ENCODE measurements at regions not wholly inside any gene's neighbourhood (a gene's known extent, or its start where the extent isn't known, plus 50 kb on each side); places are given as distances from the start of the nearest gene placed in this dataset.
A peak's percentile ranks its signal among the peaks of the same experiment; 100 is the strongest.

DNA sequence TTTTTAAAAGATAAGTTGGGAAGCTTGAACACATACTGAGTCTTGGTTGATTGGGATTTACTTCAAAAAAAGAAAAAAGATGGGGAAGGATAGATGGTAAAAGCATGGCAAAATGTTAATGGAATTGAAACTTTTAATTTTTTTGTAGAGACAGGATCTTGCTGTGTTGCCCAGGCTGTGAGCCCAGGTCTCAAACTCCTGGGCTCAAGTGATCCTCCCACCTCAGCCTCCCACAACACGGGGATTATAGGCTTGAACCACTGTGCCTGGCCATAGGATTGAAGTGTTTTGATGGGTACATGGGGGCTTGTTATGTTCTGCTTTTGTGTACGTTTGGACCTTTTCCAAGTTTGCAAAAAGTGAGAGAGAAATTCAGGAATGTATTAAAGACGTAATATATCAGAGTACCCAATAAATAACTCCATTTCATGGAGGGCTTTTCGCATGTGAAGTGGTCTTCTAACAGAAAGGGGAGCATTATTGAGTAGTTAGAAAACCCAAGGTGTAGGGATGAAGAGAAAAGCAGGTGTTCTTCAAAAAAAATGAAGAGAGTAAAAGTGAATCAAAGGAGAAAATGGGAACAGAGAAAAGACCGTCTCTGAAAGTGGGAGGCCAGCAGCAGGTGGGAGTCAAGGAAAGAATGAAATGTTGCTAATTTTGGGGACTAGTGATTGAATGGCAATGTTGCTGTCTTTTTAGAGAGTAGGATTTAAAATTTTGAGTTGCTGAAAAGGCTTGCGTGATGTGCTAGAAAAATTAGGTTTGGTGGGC lies 55.2 kb downstream of the GARRE1 start:
- Histone ChIP-seq H3K4me3 (no peak overlapping the region), H3K36me3 (no peaks in the 10 kb centered on the region), H3K27me3 (no peaks in the 10 kb centered on the region), H3K27ac (peak overlapping the region; percentile 36), H3K4me1 (peaks cover 38% of the 10 kb centered on the region), H3K9me3 (no peaks in the 10 kb centered on the region)
- DNase-seq (ENCODE audit: extremely low spot score in 2 of 2): no peak
- TF ChIP-seq POLR2AphosphoS5 (IDR thresholded peaks at IDR 0.05; ENCODE audit: insufficient read depth in 1 of 2, low read depth in 1 of 2): no peak
- TF ChIP-seq, protein P1, sequence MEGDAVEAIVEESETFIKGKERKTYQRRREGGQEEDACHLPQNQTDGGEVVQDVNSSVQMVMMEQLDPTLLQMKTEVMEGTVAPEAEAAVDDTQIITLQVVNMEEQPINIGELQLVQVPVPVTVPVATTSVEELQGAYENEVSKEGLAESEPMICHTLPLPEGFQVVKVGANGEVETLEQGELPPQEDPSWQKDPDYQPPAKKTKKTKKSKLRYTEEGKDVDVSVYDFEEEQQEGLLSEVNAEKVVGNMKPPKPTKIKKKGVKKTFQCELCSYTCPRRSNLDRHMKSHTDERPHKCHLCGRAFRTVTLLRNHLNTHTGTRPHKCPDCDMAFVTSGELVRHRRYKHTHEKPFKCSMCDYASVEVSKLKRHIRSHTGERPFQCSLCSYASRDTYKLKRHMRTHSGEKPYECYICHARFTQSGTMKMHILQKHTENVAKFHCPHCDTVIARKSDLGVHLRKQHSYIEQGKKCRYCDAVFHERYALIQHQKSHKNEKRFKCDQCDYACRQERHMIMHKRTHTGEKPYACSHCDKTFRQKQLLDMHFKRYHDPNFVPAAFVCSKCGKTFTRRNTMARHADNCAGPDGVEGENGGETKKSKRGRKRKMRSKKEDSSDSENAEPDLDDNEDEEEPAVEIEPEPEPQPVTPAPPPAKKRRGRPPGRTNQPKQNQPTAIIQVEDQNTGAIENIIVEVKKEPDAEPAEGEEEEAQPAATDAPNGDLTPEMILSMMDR (IDR thresholded peaks at IDR 0.05): no peak
- intact Hi-C loops (cut with DNase I): no loop called here

DNA sequence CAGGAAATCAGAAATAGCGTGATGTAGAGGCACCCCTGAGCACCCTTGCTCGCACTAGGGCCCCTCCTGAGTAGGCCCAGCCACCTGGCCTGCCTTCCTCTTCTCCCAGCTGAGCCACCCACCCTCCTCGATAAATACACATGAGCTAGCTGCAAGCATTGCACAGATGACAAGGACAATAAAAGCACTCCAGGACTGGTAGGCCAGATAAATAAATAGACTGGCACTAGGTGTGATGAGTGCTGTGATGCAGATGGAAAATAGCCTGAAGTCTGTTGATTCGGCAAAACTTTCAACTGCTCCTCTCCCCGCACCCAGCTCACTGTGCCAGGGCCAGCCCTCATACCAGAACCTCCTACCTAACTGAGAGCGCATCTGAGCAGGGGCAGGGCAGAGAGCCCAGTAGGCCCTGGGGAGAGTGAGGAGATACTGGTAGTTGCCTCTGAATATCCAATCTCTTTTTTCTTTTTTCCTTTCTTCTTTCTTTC lies 54.5 kb upstream of the GPI start:
- Histone ChIP-seq H3K27me3 (no peaks in the 10 kb centered on the region), H3K4me3 (no peak overlapping the region), H3K4me1 (peaks cover 38% of the 10 kb centered on the region), H3K9me3 (no peaks in the 10 kb centered on the region), H3K27ac (no peak overlapping the region), H3K36me3 (no peaks in the 10 kb centered on the region)
- intact Hi-C loops (cut with DNase I): no loop called here
- TF ChIP-seq POLR2A (IDR thresholded peaks at IDR 0.05) (no peak), POLR2AphosphoS5 (IDR thresholded peaks at IDR 0.05; ENCODE audit: insufficient read depth in 1 of 2, low read depth in 1 of 2) (no peak)
- TF ChIP-seq, protein P1 (IDR thresholded peaks at IDR 0.05): no peak
- DNase-seq (ENCODE audit: extremely low spot score in 2 of 2): no peak

DNA sequence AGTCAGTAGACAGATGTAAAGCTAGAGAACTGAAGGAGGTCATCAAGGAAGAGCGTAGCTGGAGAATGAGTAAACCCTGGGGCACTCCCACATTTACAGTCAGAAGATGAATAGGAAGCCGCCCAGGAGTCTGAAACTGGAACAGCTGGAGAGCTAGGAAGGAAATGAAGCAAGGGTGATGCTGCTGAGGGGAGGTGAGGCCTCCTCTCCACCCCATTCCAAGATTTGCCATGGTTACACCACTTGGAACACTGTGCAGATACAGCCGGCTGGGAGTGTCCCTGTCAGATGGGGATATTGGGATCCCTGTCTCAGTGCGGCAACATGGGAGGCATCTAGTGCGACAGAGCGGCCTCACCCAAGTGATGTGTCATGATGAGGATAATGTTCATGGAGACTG lies 51.8 kb upstream of the GPI start:
- DNase-seq (ENCODE audit: extremely low spot score in 2 of 2): no peak
- intact Hi-C loops (cut with DNase I): no loop called here
- Histone ChIP-seq H3K27me3 (no peaks in the 10 kb centered on the region), H3K4me3 (no peak overlapping the region), H3K4me1 (peaks cover 48% of the 10 kb centered on the region), H3K9me3 (no peaks in the 10 kb centered on the region), H3K27ac (no peak overlapping the region), H3K36me3 (no peaks in the 10 kb centered on the region)
- no peak for TF ChIP-seq POLR2AphosphoS5 (IDR thresholded peaks at IDR 0.05; ENCODE audit: insufficient read depth in 1 of 2, low read depth in 1 of 2)
- TF ChIP-seq, protein P1 (IDR thresholded peaks at IDR 0.05): no peak

DNA sequence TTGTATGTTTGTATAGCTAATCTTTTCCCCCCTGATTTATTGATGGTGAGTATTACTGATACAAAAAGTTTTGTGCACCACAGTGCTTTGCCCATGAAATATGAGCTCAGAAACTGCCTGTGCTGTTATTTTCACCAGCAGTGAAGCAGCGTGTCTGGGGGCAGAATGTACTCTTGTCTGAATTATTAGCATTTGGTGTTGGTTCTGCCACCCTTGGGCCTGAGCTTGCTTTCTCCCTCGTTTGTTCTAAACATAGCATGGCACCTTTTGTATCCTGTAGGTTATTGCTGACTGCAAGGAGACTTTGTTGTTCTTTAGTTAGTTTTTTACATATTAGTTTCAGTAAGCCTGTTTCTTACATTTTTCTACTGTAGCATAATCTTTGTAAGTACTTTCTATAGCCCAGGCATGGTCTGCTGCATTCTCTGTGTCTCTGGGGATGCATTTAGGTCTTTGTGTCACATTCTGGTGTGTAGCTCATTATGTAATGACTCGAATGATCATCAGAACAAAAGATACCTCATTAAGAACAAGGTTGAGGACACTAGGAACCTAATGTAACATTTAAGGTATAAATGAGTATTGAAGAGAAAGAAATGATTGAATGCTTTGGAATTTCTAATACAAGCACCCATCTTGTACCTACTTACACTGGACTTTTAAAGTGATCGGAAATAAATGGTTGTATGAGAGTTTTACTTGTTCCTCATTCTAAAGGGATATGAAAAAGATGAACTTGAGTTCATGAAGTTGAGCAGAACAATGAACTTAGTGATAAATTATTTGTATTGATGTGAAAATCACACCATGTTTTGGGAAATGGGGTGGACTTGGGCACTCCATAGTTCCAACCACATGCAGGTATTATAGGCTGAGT lies 50.3 kb upstream of the GPI start:
- Histone ChIP-seq H3K27ac (no peak overlapping the region), H3K27me3 (no peaks in the 10 kb centered on the region), H3K9me3 (no peaks in the 10 kb centered on the region), H3K4me3 (no peak overlapping the region), H3K36me3 (no peaks in the 10 kb centered on the region), H3K4me1 (peaks cover 43% of the 10 kb centered on the region)
- no peak for DNase-seq (ENCODE audit: extremely low spot score in 2 of 2)
- intact Hi-C loops (cut with DNase I): no loop called here
- TF ChIP-seq POLR2AphosphoS5 (IDR thresholded peaks at IDR 0.05; ENCODE audit: insufficient read depth in 1 of 2, low read depth in 1 of 2): no peak
- TF ChIP-seq, protein P1 (IDR thresholded peaks at IDR 0.05): no peak
- no peak for TF ChIP-seq POLR2A (IDR thresholded peaks at IDR 0.05)

Data from vagina (tissue), 2 donors.